HCT116 (cell line): ENCODE measurements at regions not wholly inside any gene's neighbourhood (a gene's known extent, or its start where the extent isn't known, plus 50 kb on each side); places are given as distances from the start of the nearest gene placed in this dataset.
"Not testable (repeated sequence)": the region's sequence is repeated elsewhere in the genome, so short reads cannot be mapped to it uniquely, and the experiment has no call there.

Source experiments
- ATAC-seq: fragments of 200-7000 bp; cut with Tn5 transposase; 2 replicates; pipeline ENCODE4 v1.9.1; 2020; ENCODE audit warnings: mild to moderate bottlenecking, moderate library complexity
- BruUV-seq: library from RNA; stranded (reverse); fragments of 400-500 nt; replicated peaks from 2 replicates; lab custom pipeline; 2021; lab: Mats Ljungman, UMichigan
- CTCF ChIA-PET: fragments of 300-600 bp; sonication (Branson Sonifier 250); formaldehyde crosslinking; loops from one replicate; lab custom pipeline; 2021; ENCODE audit warnings: antibody characterized with exemption; lab: Charles Lee
- POLR2A ChIA-PET: fragments of 300-600, 350-600 bp; sonication (Branson Sonifier 250); formaldehyde crosslinking; loops from one replicate; lab custom pipeline; 2021; ENCODE audit warnings: antibody characterized with exemption; lab: Charles Lee
- RAD21 ChIA-PET, 2 experiments: fragments of 300-600 bp; sonication (Branson Sonifier 250); formaldehyde crosslinking; loops; one replicate each; lab custom pipeline; 2023; ENCODE audit warnings: low total read pairs in 2 of 2; ENCODE audit not compliant: uncharacterized antibody in 2 of 2, unreplicated experiment in 2 of 2, low non-redundant PET in 1 of 2; lab: Charles Lee
- DNase-seq: peaks from one replicate; pipeline ENCODE4 v3.0.0-alpha.2; 2010; ENCODE audit warnings: low read depth, low spot score
- H2AFZ ChIP-seq: fragments of 200-600 bp; shearing (Covaris generic), sonication (generic); 2 replicates; pipeline ENCODE4 v1.6.1; 2017; ENCODE audit warnings: low read depth, mixed run types, mixed read lengths, antibody characterized with exemption, low read length; ENCODE audit not compliant: poor library complexity, severe bottlenecking
- H3K27ac ChIP-seq: 2 replicates; pipeline ENCODE4 v1.5.1; 2012; ENCODE audit warnings: low read depth, low read length
- H3K27me3 ChIP-seq: fragments of 200-600 bp; sonication (generic); 2 replicates; pipeline ENCODE4 v1.6.1; 2016; ENCODE audit warnings: mixed run types, low read length, mixed read lengths; ENCODE audit not compliant: insufficient read depth
- H3K36me3 ChIP-seq, 2 experiments: fragments of 200-500 bp in 1 of 2; fragments of 200-600 bp in 1 of 2; sonication (Bioruptor generic) in 1 of 2; sonication (generic) in 1 of 2; 2 replicates each; pipeline versions ENCODE4 v1.5.1 to v1.6.1; 2014 to 2016; ENCODE audit warnings: low read length in 2 of 2, inconsistent platforms in 1 of 2, mixed read lengths in 1 of 2, mixed run types in 1 of 2; ENCODE audit not compliant: insufficient read depth in 2 of 2, control insufficient read depth in 1 of 2
- H3K4me1 ChIP-seq, 2 experiments: fragments of 200-600 bp in 1 of 2; sonication (generic) in 1 of 2; 2 replicates each; pipeline versions ENCODE4 v1.5.1 to v1.6.1; 2012 to 2017; ENCODE audit warnings: low read length in 2 of 2, inconsistent platforms in 1 of 2, mild to moderate bottlenecking in 1 of 2, mixed read lengths in 1 of 2, mixed run types in 1 of 2, moderate library complexity in 1 of 2; ENCODE audit not compliant: insufficient read depth in 2 of 2, control insufficient read depth in 1 of 2
- H3K4me2 ChIP-seq: fragments of 200-600 bp; sonication (generic); 2 replicates; pipeline ENCODE4 v1.6.1; 2017; ENCODE audit warnings: mixed run types, low read length, mixed read lengths
- H3K4me3 ChIP-seq, 2 experiments: fragments of 200-600 bp in 1 of 2; sonication (generic) in 1 of 2; replicated peaks in 1 of 2; 2 replicates each; pipeline ENCODE4 v1.5.1; 2011 to 2016; ENCODE audit warnings: low read length in 2 of 2, control low read depth in 1 of 2, low read depth in 1 of 2, mild to moderate bottlenecking in 1 of 2, mixed read lengths in 1 of 2, mixed run types in 1 of 2
- H3K79me2 ChIP-seq: fragments of 200-600 bp; sonication (generic); 2 replicates; pipeline ENCODE4 v1.6.1; 2017; ENCODE audit warnings: mild to moderate bottlenecking, mixed run types, low read length, moderate library complexity, mixed read lengths; ENCODE audit not compliant: insufficient read depth
- H3K9ac ChIP-seq: fragments of 200-600 bp; sonication (generic); 2 replicates; pipeline ENCODE4 v1.6.1; 2016; ENCODE audit warnings: low read length, mixed read lengths
- H3K9me2 ChIP-seq: fragments of 200-600 bp; sonication (generic), shearing (Covaris generic); 2 replicates; pipeline ENCODE4 v1.6.1; 2017; ENCODE audit warnings: mixed run types, mild to moderate bottlenecking, moderate library complexity; ENCODE audit not compliant: insufficient read depth
- H3K9me3 ChIP-seq, 2 experiments: fragments of 200-500 bp in 1 of 2; fragments of 200-600 bp in 1 of 2; sonication (Bioruptor generic) in 1 of 2; sonication (generic) in 1 of 2; 2 replicates each; pipeline ENCODE4 v1.6.1; 2014 to 2017; ENCODE audit warnings: low read length in 2 of 2, mixed read lengths in 2 of 2, inconsistent platforms in 1 of 2, low read depth in 1 of 2, mild to moderate bottlenecking in 1 of 2, mixed run types in 1 of 2, moderate library complexity in 1 of 2; ENCODE audit not compliant: control insufficient read depth in 1 of 2, insufficient read depth in 1 of 2
- H4K20me1 ChIP-seq: fragments of 200-600 bp; sonication (generic), shearing (Covaris generic); 2 replicates; pipeline ENCODE4 v1.6.1; 2017; ENCODE audit warnings: mixed run types, mild to moderate bottlenecking, moderate library complexity; ENCODE audit not compliant: insufficient read depth
- CBX3 ChIP-seq: IDR thresholded peaks from 2 replicates; pipeline ENCODE4 v1.6.1; 2012; ENCODE audit warnings: low read depth
- EZH2 ChIP-seq: fragments of 200-600 bp; sonication (generic); IDR thresholded peaks from 2 replicates; pipeline ENCODE4 v1.6.1; 2017; ENCODE audit warnings: antibody characterized with exemption, mixed run types
- EZH2phosphoT487 ChIP-seq: fragments of 200-600 bp; IDR thresholded peaks from 2 replicates; pipeline ENCODE4 v1.6.1; 2018; ENCODE audit warnings: antibody characterized with exemption, borderline replicate concordance
- FOSL1 ChIP-seq: IDR thresholded peaks from 2 replicates; pipeline ENCODE4 v1.6.1; 2012; ENCODE audit warnings: low read depth
- POLR2A ChIP-seq: IDR thresholded peaks from 2 replicates; pipeline ENCODE4 v1.7.0; 2011; ENCODE audit warnings: borderline replicate concordance; ENCODE audit not compliant: insufficient read depth, insufficient read length; ENCODE audit errors: extremely low read depth
- SIN3A ChIP-seq: IDR thresholded peaks from 2 replicates; pipeline ENCODE4 v1.6.1; 2012; ENCODE audit warnings: low read depth
- intact Hi-C: fragments of 100-400 bp; cut with micrococcal nuclease; formaldehyde crosslinking; loops from 2 replicates; pipeline ENCODE4 v1.10.0; 2022
- TF ChIP-seq, protein P1 (sequence below): IDR thresholded peaks from 2 replicates; pipeline ENCODE4 v1.6.1; 2012

GRCh38 chr7:113608782-113609181 lies 310.0 kb downstream of the PPP1R3A start:
- ATAC-seq (no peak), DNase-seq (no peak)
- no peaks in the 10 kb centered on the region for H3K79me2 ChIP-seq
- H3K9ac ChIP-seq: no peak overlapping the region
- intact Hi-C loops: no loop called here
- H3K4me1 ChIP-seq: no peaks in the 10 kb centered on the region
- H2AFZ ChIP-seq: no peak overlapping the region
- no peaks in the 10 kb centered on the region; the same call in 1 of the 2 replicates for H3K9me2 ChIP-seq
- no TSS peak for BruUV-seq
- TF ChIP-seq, protein P1, sequence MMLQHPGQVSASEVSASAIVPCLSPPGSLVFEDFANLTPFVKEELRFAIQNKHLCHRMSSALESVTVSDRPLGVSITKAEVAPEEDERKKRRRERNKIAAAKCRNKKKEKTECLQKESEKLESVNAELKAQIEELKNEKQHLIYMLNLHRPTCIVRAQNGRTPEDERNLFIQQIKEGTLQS: no peak
- no peak for TF ChIP-seq POLR2A
- no peaks in the 10 kb centered on the region for H4K20me1 ChIP-seq
- ChIA-PET POLR2A (no interaction called here), RAD21 (no interaction called here), CTCF (no interaction called here)
- no peaks in the 10 kb centered on the region for H3K27me3 ChIP-seq
- H3K4me3 ChIP-seq: no peak overlapping the region
- H3K36me3 ChIP-seq: no peaks in the 10 kb centered on the region
- no peaks in the 10 kb centered on the region for H3K9me3 ChIP-seq
- no peak overlapping the region for H3K4me2 ChIP-seq
- no peak overlapping the region for H3K27ac ChIP-seq

- BruUV-seq: no TSS peak
- no peaks in the 10 kb centered on the region for H3K36me3 ChIP-seq
- H3K4me3 ChIP-seq: no peak overlapping the region
- H2AFZ ChIP-seq: no peak overlapping the region
- H4K20me1 ChIP-seq: no peaks in the 10 kb centered on the region
- TF ChIP-seq CBX3 (no peak), EZH2phosphoT487 (no peak), EZH2 (no peak), SIN3A (no peak), FOSL1 (no peak)
- H3K27me3 ChIP-seq: no peaks in the 10 kb centered on the region
- CTCF ChIA-PET: no interaction called here
- POLR2A ChIA-PET: no interaction called here
- no peak overlapping the region for H3K4me2 ChIP-seq
- no peaks in the 10 kb centered on the region for H3K9me3 ChIP-seq
- intact Hi-C loops: no loop called here
- no peak overlapping the region for H3K27ac ChIP-seq
- H3K79me2 ChIP-seq: no peaks in the 10 kb centered on the region
- RAD21 ChIA-PET: no interaction called here
- DNase-seq: no peak
- H3K9me2 ChIP-seq: no peaks in the 10 kb centered on the region
- no peak for ATAC-seq
- H3K9ac ChIP-seq: no peak overlapping the region
- H3K4me1 ChIP-seq: no peaks in the 10 kb centered on the region
Measured at GRCh38 chr7:113606325-113606724, 312.5 kb downstream of the PPP1R3A start.

DNA sequence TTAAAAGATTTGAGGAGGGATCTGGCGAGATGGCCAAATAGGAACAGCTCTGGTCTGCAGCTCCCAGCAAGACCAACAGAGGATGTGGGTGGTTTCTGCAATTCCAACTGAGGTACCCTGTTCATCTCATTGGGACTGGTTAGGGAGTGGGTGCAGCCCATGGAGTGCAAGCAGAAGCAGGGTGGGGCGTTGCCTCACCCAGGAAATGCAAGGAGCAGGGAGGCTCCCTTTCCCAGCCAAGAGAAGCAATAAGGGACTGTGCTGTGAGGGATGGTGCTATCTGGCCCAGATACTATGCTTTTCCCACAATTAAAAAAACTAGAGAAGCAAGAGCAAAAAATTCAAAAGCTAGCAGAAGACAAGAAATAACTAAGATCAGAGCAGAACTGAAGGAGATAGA lies 318.4 kb downstream of the PPP1R3A start:
- CTCF ChIA-PET, H3K27me3 ChIP-seq, intact Hi-C loops, BruUV-seq, DNase-seq, H3K79me2 ChIP-seq, H3K4me1 ChIP-seq, H3K9ac ChIP-seq, H3K27ac ChIP-seq, H3K36me3 ChIP-seq, ATAC-seq, H3K9me3 ChIP-seq, H4K20me1 ChIP-seq, H3K9me2 ChIP-seq, H3K4me3 ChIP-seq, RAD21 ChIA-PET, POLR2A ChIA-PET, H3K4me2 ChIP-seq, H2AFZ ChIP-seq: not testable (repeated sequence)

DNA sequence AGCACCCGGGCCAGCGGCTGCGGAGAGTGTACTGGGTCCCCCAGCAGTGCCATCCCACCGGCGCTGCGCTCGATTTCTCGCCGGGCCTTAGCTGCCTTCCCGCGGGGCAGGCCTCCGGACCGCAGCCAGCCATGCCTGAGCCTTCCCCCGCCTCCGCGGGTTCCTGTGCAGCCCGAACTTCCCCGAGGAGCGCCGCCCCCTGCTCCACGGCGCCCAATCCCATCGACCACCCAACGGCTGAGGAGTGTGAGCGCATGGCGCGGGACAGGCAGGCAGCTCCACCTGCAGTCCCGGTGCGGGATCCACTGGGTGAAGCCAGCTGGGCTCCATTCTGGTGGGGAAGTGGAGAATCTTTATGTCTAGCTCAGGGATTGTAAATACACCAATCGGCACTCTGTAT lies 325.4 kb downstream of the PPP1R3A start:
- H3K9me3 ChIP-seq, H3K4me1 ChIP-seq, RAD21 ChIA-PET, H3K4me2 ChIP-seq, POLR2A ChIA-PET, ATAC-seq, H3K79me2 ChIP-seq, H3K36me3 ChIP-seq, intact Hi-C loops, H2AFZ ChIP-seq, H3K27ac ChIP-seq, H3K9me2 ChIP-seq, BruUV-seq, H3K4me3 ChIP-seq, DNase-seq, H3K27me3 ChIP-seq, H3K9ac ChIP-seq, H4K20me1 ChIP-seq, CTCF ChIA-PET: not testable (repeated sequence)
